K562 (cell line): ENCODE measurements at regions not wholly inside any gene's neighbourhood (a gene's known extent, or its start where the extent isn't known, plus 50 kb on each side); places are given as distances from the start of the nearest gene placed in this dataset.

Source experiments
- EHMT2 ChIP-seq: fragments of 450-650 bp; IDR thresholded peaks from 2 replicates; pipeline ENCODE4 v1.6.1; 2018; ENCODE audit warnings: antibody characterized with exemption
- FOXJ3 ChIP-seq: sonication (generic); formaldehyde crosslinking; IDR thresholded peaks from 2 replicates; pipeline ENCODE4 v1.4.0; 2020; ENCODE audit warnings: mild to moderate bottlenecking, missing genetic modification reagents
- GTF2F1 ChIP-seq: IDR thresholded peaks from 2 replicates; pipeline ENCODE4 v1.6.1; 2011; ENCODE audit warnings: low read depth, low read length, improper control_type of control experiment
- MAFF ChIP-seq: IDR thresholded peaks from 2 replicates; pipeline ENCODE4 v1.6.1; 2012; ENCODE audit warnings: low read length, improper control_type of control experiment
- MYC ChIP-seq, 2 experiments: fragments of 250-450 bp in 1 of 2; sonication (Bioruptor Pico) in 1 of 2; IDR thresholded peaks; 2 replicates each; pipeline versions ENCODE4 v1.5.1 to v1.6.1; 2012 to 2021; ENCODE audit warnings: low read depth in 2 of 2, borderline replicate concordance in 1 of 2, improper control_type of control experiment in 1 of 2, low read length in 1 of 2, mild to moderate bottlenecking in 1 of 2, moderate library complexity in 1 of 2
- NUFIP1 ChIP-seq: fragments of 450-650 bp; IDR thresholded peaks from 2 replicates; pipeline ENCODE4 v1.6.1; 2018; ENCODE audit not compliant: partially characterized antibody
- SP1 ChIP-seq: sonication (generic); formaldehyde crosslinking; IDR thresholded peaks from 2 replicates; pipeline ENCODE4 v1.8.1; 2022; ENCODE audit warnings: mild to moderate bottlenecking, missing genetic modification reagents
- SUPT5H ChIP-seq: fragments of 450-650 bp; IDR thresholded peaks from 2 replicates; pipeline ENCODE4 v1.6.1; 2016
- TGIF2 ChIP-seq: sonication (generic); formaldehyde crosslinking; IDR thresholded peaks from 2 replicates; pipeline ENCODE4 v1.8.1; 2022; ENCODE audit warnings: mild to moderate bottlenecking, missing genetic modification reagents, moderate library complexity
- ZBTB11 ChIP-seq, 3 experiments: fragments of 200-800 bp in 1 of 3; fragments of 250-450 bp in 1 of 3; fragments of 450-650 bp in 1 of 3; sonication (Bioruptor Pico) in 1 of 3; sonication (Bioruptor generic) in 1 of 3; formaldehyde crosslinking in 1 of 3; IDR thresholded peaks; 2 replicates each; pipeline versions ENCODE4 v1.6.1 to v1.8.0; 2016 to 2022; ENCODE audit warnings: mild to moderate bottlenecking in 2 of 3, missing genetic modification characterization in 2 of 3, missing compliant biosample characterization in 1 of 3, moderate library complexity in 1 of 3
- ZNF592 ChIP-seq: fragments of 450-650 bp; IDR thresholded peaks from 2 replicates; pipeline ENCODE4 v1.6.1; 2017; ENCODE audit warnings: antibody characterized with exemption, mild to moderate bottlenecking
- ZNF830 ChIP-seq: fragments of 250-450 bp; sonication (Bioruptor Pico); IDR thresholded peaks from 2 replicates; pipeline ENCODE4 v1.5.0; 2021; ENCODE audit warnings: mild to moderate bottlenecking
- TF ChIP-seq, protein P1 (sequence below), 2 experiments: fragments of 200-800 bp in 1 of 2; sonication (Bioruptor generic) in 1 of 2; sonication (generic) in 1 of 2; formaldehyde crosslinking in 1 of 2; IDR thresholded peaks in 1 of 2; conservative IDR thresholded peaks in 1 of 2; 2 replicates each; pipeline versions ENCODE4 v1.5.0 to v1.6.1; 2016 to 2020; ENCODE audit warnings: missing compliant biosample characterization in 1 of 2, missing genetic modification characterization in 1 of 2, missing genetic modification reagents in 1 of 2

DNA sequence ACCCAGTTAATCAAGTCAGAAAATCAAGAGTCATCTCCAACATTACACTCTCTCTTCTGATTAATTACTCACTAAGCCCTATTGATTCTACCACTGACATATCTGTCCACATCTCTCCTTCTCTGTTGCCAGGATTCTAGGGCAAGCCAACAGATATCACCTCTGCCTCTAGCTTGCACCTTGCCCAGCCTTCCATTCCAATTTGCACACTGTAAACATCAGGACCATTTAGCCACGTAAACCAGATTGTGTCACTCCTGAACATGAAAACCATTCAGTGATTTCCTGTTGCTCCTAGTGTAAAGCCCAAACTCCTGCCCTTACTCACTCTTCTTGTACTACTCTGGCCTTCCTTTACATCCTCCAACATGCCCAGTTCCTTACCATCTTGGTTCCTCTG is 68.0 kb upstream of the PLS3 start (continued):
- TF ChIP-seq, protein P1, sequence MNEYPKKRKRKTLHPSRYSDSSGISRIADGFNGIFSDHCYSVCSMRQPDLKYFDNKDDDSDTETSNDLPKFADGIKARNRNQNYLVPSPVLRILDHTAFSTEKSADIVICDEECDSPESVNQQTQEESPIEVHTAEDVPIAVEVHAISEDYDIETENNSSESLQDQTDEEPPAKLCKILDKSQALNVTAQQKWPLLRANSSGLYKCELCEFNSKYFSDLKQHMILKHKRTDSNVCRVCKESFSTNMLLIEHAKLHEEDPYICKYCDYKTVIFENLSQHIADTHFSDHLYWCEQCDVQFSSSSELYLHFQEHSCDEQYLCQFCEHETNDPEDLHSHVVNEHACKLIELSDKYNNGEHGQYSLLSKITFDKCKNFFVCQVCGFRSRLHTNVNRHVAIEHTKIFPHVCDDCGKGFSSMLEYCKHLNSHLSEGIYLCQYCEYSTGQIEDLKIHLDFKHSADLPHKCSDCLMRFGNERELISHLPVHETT (CRISPR knock-in tag; conservative IDR thresholded peaks at IDR 0.05 in 1 of 2, IDR thresholded peaks at IDR 0.05 in 1 of 2), result no peak
- TF ChIP-seq GTF2F1, result no peak
- no peak for TF ChIP-seq SP1 (CRISPR knock-in tag)
- no peak for TF ChIP-seq SUPT5H
- TF ChIP-seq NUFIP1, result no peak
- no peak for TF ChIP-seq ZNF830 (CRISPR knock-in tag)
- TF ChIP-seq ZBTB11 (CRISPR knock-in tag; IDR thresholded peaks at IDR 0.05), result no peak
- no peak for TF ChIP-seq MAFF
- TF ChIP-seq FOXJ3 (CRISPR knock-in tag), result no peak
- TF ChIP-seq TGIF2 (CRISPR knock-in tag), result no peak
- no peak for TF ChIP-seq ZNF592
- TF ChIP-seq EHMT2, result no peak
- TF ChIP-seq MYC (IDR thresholded peaks at IDR 0.05; ENCODE audit: low read depth, low read length), result no peak
- TF ChIP-seq MYC (CRISPR knock-in tag; IDR thresholded peaks at IDR 0.05; ENCODE audit: borderline replicate concordance, low read depth), result no peak
